ENCODE measurements at regions not wholly inside any gene's neighbourhood (a gene's known extent, or its start where the extent isn't known, plus 50 kb on each side); places are given as distances from the start of the nearest gene placed in this dataset.

DNA sequence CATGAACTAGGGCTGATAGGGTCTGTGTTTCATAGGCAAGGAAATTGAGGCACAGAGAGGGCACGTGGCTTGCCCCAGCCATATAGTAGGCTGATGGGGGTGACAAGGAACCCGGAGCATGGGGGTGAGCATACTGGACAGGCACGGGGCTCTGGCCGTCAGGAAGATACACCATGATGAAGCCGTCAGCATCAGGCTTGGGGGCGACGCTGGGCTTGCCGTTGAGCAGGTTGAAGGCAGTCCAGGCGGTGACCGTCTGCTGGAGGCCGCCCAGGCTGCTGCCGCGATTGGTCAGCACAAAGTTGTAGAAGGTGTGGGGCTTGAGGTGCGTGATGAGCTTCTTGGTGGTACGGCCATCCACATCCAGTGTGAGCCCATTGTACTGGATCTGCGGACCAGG is 119.7 kb downstream of the PTPRS start:
- Histone ChIP-seq H3K36me3 (replicated peaks) (peaks cover 52% of the 10 kb centered on the region), H3K4me3 (ENCODE audit: low read depth, low read length) (no peak overlapping the region), H3K27ac (no peak overlapping the region), H3K27me3 (replicated peaks) (no peaks in the 10 kb centered on the region)
- no peak for DNase-seq
- in situ Hi-C loops (cut with HindIII; ENCODE audit: low pct_ligation_motif_present, low sequenced_read_pairs): no loop called here
- no peak for TF ChIP-seq CTCF (IDR thresholded peaks at IDR 0.05; ENCODE audit: low read depth, low read length, missing control alignments)

GRCh38 chr19:5220361-5220760 is 120.3 kb downstream of the PTPRS start:
- Histone ChIP-seq H3K36me3 (replicated peaks) (peaks cover 55% of the 10 kb centered on the region), H3K27ac (no peak overlapping the region), H3K27me3 (replicated peaks) (no peaks in the 10 kb centered on the region), H3K4me3 (ENCODE audit: low read depth, low read length) (no peak overlapping the region)
- in situ Hi-C loops (cut with HindIII; ENCODE audit: low pct_ligation_motif_present, low sequenced_read_pairs): no loop called here
- no peak for DNase-seq
- no peak for TF ChIP-seq CTCF (IDR thresholded peaks at IDR 0.05; ENCODE audit: low read depth, low read length, missing control alignments)

DNA sequence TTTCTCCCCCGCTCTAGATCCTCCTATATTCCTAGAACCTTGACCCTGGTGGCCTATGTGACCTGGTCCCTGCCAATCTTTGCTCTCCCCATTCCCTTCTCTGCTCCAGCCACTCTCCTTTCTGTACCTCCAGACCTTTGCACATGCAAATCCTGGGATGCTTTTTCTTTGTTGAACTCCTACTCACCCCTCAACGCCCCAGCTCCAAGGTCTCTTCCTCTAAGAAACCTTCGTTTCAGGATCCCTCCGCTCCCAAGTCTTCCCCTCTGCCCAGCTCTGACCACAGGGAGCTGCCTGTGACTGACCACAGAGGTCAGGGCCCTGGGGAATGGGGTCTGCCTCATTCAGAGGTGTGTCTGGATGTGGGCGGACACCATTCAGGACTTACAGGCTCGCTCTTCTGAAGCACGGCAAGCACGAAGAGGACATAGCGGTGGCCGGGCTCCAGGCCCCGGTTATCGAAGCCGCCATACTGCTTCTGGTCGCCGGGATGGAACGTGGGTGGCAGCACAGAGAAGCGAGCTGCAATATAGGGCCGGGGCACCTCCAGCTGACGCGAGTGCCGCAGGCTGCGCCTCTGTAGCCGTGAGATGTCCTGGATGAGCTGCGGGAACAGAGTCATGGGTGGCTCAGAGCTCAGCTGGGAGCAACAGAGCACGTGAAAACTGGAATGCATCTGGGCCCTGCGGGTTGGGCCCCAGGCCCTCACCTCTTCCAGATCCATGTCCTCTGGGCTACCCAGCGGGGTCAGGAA is 120.9 kb downstream of the PTPRS start:
- no peak for DNase-seq
- H3K27ac ChIP-seq: no peak overlapping the region
- H3K4me3 ChIP-seq (ENCODE audit: low read depth, low read length): no peak overlapping the region
- no peak for TF ChIP-seq CTCF (IDR thresholded peaks at IDR 0.05; ENCODE audit: low read depth, low read length, missing control alignments)
- H3K36me3 ChIP-seq (replicated peaks): peaks cover 59% of the 10 kb centered on the region
- in situ Hi-C loops (cut with HindIII; ENCODE audit: low pct_ligation_motif_present, low sequenced_read_pairs): no loop called here
- H3K27me3 ChIP-seq (replicated peaks): no peaks in the 10 kb centered on the region

DNA sequence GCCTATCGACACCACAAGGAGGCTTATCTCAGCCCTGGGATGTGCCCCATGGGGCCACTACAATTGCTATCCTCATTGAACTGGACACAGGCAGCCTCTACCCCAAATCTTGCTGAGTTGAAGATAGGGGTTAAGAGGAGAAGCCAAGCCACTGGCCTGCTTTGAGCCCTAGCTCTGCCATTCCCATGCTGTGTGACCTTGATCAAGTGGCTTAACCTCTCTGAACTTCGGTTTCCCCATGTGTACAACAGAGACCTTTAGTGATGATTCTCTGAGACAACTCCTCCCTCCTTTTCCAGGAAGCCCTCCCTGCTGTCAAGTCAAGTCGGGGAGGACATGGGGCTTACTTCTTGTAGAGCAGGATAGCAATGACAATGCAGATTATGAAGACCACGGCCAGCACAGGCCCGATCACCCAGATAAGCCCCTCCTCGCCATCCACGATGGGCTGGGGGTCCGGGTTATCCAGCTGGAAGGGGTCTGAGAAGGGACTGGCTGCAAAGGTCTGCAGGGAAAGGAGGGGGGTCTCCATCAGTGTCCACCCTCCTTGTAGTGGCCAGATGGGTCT is 121.6 kb downstream of the PTPRS start:
- in situ Hi-C loops (cut with HindIII; ENCODE audit: low pct_ligation_motif_present, low sequenced_read_pairs): no loop called here
- Histone ChIP-seq H3K4me3 (ENCODE audit: low read depth, low read length) (no peak overlapping the region), H3K27me3 (replicated peaks) (no peaks in the 10 kb centered on the region), H3K27ac (no peak overlapping the region), H3K36me3 (replicated peaks) (peaks cover 66% of the 10 kb centered on the region)
- no peak for DNase-seq
- no peak for TF ChIP-seq CTCF (IDR thresholded peaks at IDR 0.05; ENCODE audit: low read depth, low read length, missing control alignments)

DNA sequence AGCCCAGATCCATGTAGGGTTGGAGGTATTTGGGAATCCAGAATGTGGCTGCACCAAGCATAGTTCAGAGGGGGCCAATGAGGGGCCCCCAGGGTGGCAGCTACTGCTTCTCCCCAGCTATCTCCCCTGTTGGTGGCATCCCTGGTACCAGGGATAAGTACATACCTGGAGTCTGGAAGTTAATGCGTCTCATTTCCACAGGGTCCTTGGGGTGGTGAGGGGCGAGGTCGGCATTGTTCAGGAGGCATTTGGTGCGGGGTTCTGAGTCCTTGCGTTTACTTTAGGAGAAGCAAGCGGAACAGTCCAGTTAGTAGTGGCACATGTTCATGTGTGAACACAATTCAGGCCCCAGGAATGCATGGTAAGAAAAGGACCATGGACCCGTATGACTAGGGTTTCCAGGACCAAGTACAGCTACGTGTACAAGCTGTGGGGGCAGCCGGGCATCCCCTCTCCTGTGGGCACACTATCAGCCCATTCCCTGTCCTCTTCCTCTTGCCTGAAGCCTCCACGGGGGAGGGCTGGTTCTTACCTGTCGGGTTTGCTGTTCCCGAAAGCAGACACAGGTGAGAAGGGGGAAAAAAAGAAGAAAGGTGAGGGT is 122.3 kb downstream of the PTPRS start:
- Histone ChIP-seq H3K4me3 (ENCODE audit: low read depth, low read length) (no peak overlapping the region), H3K36me3 (replicated peaks) (peaks cover 73% of the 10 kb centered on the region), H3K27me3 (replicated peaks) (no peaks in the 10 kb centered on the region), H3K27ac (no peak overlapping the region)
- in situ Hi-C loops (cut with HindIII; ENCODE audit: low pct_ligation_motif_present, low sequenced_read_pairs): no loop called here
- no peak for TF ChIP-seq CTCF (IDR thresholded peaks at IDR 0.05; ENCODE audit: low read depth, low read length, missing control alignments)
- no peak for DNase-seq
